ENCODE measurements at regions not wholly inside any gene's neighbourhood (a gene's known extent, or its start where the extent isn't known, plus 50 kb on each side); places are given as distances from the start of the nearest gene placed in this dataset.

DNA sequence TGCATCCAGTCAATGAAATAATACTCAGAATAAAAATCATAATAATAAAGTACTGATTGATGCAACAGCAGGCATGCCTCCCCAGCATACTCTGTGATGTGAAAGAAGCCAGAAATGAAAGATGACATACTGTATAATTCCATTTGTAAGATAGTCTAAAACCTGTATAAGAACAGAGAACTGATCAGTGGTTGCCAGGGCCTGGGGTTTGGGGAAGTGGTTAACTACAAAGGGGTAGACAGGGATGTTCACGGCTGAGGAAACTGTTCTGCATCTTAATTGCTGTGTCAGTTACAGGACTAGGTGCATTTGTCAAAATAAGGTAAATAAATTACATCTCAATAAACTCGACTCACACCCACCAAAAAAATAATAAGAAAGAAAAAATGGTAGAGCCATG, 81.3 kb upstream of the BMP2 start:
- TF ChIP-seq, protein P1, sequence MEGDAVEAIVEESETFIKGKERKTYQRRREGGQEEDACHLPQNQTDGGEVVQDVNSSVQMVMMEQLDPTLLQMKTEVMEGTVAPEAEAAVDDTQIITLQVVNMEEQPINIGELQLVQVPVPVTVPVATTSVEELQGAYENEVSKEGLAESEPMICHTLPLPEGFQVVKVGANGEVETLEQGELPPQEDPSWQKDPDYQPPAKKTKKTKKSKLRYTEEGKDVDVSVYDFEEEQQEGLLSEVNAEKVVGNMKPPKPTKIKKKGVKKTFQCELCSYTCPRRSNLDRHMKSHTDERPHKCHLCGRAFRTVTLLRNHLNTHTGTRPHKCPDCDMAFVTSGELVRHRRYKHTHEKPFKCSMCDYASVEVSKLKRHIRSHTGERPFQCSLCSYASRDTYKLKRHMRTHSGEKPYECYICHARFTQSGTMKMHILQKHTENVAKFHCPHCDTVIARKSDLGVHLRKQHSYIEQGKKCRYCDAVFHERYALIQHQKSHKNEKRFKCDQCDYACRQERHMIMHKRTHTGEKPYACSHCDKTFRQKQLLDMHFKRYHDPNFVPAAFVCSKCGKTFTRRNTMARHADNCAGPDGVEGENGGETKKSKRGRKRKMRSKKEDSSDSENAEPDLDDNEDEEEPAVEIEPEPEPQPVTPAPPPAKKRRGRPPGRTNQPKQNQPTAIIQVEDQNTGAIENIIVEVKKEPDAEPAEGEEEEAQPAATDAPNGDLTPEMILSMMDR (IDR thresholded peaks at IDR 0.05; ENCODE audit: insufficient read depth, low read length) = no peak
- TF ChIP-seq POLR2AphosphoS5 (IDR thresholded peaks at IDR 0.05; ENCODE audit: low read depth) (no peak), GABPA (IDR thresholded peaks at IDR 0.05; ENCODE audit: low read depth) (no peak)

All from HL-60 (cell line).